ENCODE measurements at regions not wholly inside any gene's neighbourhood (a gene's known extent, or its start where the extent isn't known, plus 50 kb on each side); places are given as distances from the start of the nearest gene placed in this dataset.

DNA sequence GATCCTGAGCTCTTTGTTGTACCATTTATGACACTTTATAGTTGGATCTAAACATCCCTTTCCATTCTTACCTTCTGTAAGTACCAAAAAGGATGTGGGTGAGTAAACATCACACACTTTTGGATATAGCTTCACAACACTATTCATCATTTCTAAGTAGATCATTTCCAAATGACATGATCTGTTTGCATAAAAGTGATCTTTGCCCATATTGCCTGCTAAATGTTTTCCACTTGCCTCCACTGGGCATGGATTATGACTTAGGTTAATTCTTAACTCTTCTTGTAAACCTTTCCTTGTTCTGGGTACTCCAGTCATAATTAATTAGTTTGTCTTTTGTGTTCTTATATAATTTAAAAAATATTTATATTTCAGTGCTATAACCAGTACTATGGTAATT, 244.9 kb upstream of the AGA start:
- Histone ChIP-seq H3K27ac (ENCODE audit: low read length) (no peak overlapping the region), H3K27me3 (replicated peaks; ENCODE audit: insufficient read depth, low read length) (no peaks in the 10 kb centered on the region), H3K9me3 (replicated peaks; ENCODE audit: insufficient read depth, low read length) (no peaks in the 10 kb centered on the region), H3K9ac (ENCODE audit: low read length) (no peak overlapping the region), H3K36me3 (replicated peaks; ENCODE audit: insufficient read depth, low read length) (no peaks in the 10 kb centered on the region), H4K20me1 (ENCODE audit: insufficient read depth, low read length) (no peaks in the 10 kb centered on the region), H3K79me2 (ENCODE audit: low read length) (no peaks in the 10 kb centered on the region), H3K4me2 (ENCODE audit: low read depth, low read length) (no peak overlapping the region), H3K4me3 (ENCODE audit: low read length) (no peak overlapping the region), H3K4me1 (ENCODE audit: low read length) (no peaks in the 10 kb centered on the region), H3K9me2 (replicated peaks; ENCODE audit: insufficient read depth, low read length) (no peaks in the 10 kb centered on the region), H3F3A (ENCODE audit: insufficient read depth, low read length) (no peaks in the 10 kb centered on the region), H2AFZ (ENCODE audit: low read length) (no peak overlapping the region)
- no peak for DNase-seq
- TF ChIP-seq CTCF (IDR thresholded peaks at IDR 0.05; ENCODE audit: low read length) (no peak), EZH2phosphoT487 (IDR thresholded peaks at IDR 0.05; ENCODE audit: low read length) (no peak), EZH2 (optimal IDR thresholded peaks at IDR 0.05; ENCODE audit: low read depth, low read length) (no peak)

- Histone ChIP-seq H3K4me2 (ENCODE audit: low read depth, low read length) (no peak overlapping the region), H3K4me1 (ENCODE audit: low read length) (no peaks in the 10 kb centered on the region), H3K27ac (ENCODE audit: low read length) (no peak overlapping the region), H3K9me3 (replicated peaks; ENCODE audit: insufficient read depth, low read length) (no peaks in the 10 kb centered on the region), H3K4me3 (ENCODE audit: low read length) (no peak overlapping the region), H2AFZ (ENCODE audit: low read length) (no peak overlapping the region), H4K20me1 (ENCODE audit: insufficient read depth, low read length) (no peaks in the 10 kb centered on the region), H3K27me3 (replicated peaks; ENCODE audit: insufficient read depth, low read length) (no peaks in the 10 kb centered on the region), H3F3A (ENCODE audit: insufficient read depth, low read length) (no peaks in the 10 kb centered on the region), H3K79me2 (ENCODE audit: low read length) (no peaks in the 10 kb centered on the region), H3K9me2 (replicated peaks; ENCODE audit: insufficient read depth, low read length) (no peaks in the 10 kb centered on the region), H3K9ac (ENCODE audit: low read length) (no peak overlapping the region), H3K36me3 (replicated peaks; ENCODE audit: insufficient read depth, low read length) (no peaks in the 10 kb centered on the region)
- DNase-seq = no peak
- TF ChIP-seq EZH2 (optimal IDR thresholded peaks at IDR 0.05; ENCODE audit: low read depth, low read length) = no peak
- no peak for TF ChIP-seq EZH2phosphoT487 (IDR thresholded peaks at IDR 0.05; ENCODE audit: low read length)
- TF ChIP-seq CTCF (IDR thresholded peaks at IDR 0.05; ENCODE audit: low read length) = no peak
Observed at GRCh38 chr4:177692907-177693306, 250.7 kb upstream of the AGA start.

GRCh38 chr4:177696438-177696966, 254.3 kb upstream of the AGA start:
- no peaks in the 10 kb centered on the region for H3K4me1 ChIP-seq (ENCODE audit: low read length)
- H3K4me2 ChIP-seq (ENCODE audit: low read depth, low read length) = no peak overlapping the region
- H2AFZ ChIP-seq (ENCODE audit: low read length) = no peak overlapping the region
- H3K9me2 ChIP-seq (replicated peaks; ENCODE audit: insufficient read depth, low read length) = no peaks in the 10 kb centered on the region
- H3K27me3 ChIP-seq (replicated peaks; ENCODE audit: insufficient read depth, low read length) = no peaks in the 10 kb centered on the region
- H3K9ac ChIP-seq (ENCODE audit: low read length) = no peak overlapping the region
- no peak for DNase-seq
- H3K9me3 ChIP-seq (replicated peaks; ENCODE audit: insufficient read depth, low read length) = no peaks in the 10 kb centered on the region
- no peak for TF ChIP-seq EZH2phosphoT487 (IDR thresholded peaks at IDR 0.05; ENCODE audit: low read length)
- no peak for TF ChIP-seq EZH2 (optimal IDR thresholded peaks at IDR 0.05; ENCODE audit: low read depth, low read length)
- no peak for TF ChIP-seq CTCF (IDR thresholded peaks at IDR 0.05; ENCODE audit: low read length)
- no peaks in the 10 kb centered on the region for H4K20me1 ChIP-seq (ENCODE audit: insufficient read depth, low read length)
- no peak overlapping the region for H3K27ac ChIP-seq (ENCODE audit: low read length)
- H3K36me3 ChIP-seq (replicated peaks; ENCODE audit: insufficient read depth, low read length) = no peaks in the 10 kb centered on the region
- H3K79me2 ChIP-seq (ENCODE audit: low read length) = no peaks in the 10 kb centered on the region
- no peak overlapping the region for H3K4me3 ChIP-seq (ENCODE audit: low read length)
- no peaks in the 10 kb centered on the region for H3F3A ChIP-seq (ENCODE audit: insufficient read depth, low read length)

All from MM.1S (cell line).